GM10266 (cell line): ENCODE measurements at regions not wholly inside any gene's neighbourhood (a gene's known extent, or its start where the extent isn't known, plus 50 kb on each side); places are given as distances from the start of the nearest gene placed in this dataset.

Source experiments
- DNase-seq: peaks from one replicate; pipeline ENCODE4 v3.0.0; 2012; ENCODE audit errors: extremely low spot score
- TF ChIP-seq, protein P1 (sequence below): IDR thresholded peaks from 2 replicates; pipeline ENCODE4 v1.5.1; 2012; ENCODE audit warnings: mild to moderate bottlenecking, low read depth; ENCODE audit not compliant: control insufficient read depth, insufficient read depth; ENCODE audit errors: missing control alignments

DNA sequence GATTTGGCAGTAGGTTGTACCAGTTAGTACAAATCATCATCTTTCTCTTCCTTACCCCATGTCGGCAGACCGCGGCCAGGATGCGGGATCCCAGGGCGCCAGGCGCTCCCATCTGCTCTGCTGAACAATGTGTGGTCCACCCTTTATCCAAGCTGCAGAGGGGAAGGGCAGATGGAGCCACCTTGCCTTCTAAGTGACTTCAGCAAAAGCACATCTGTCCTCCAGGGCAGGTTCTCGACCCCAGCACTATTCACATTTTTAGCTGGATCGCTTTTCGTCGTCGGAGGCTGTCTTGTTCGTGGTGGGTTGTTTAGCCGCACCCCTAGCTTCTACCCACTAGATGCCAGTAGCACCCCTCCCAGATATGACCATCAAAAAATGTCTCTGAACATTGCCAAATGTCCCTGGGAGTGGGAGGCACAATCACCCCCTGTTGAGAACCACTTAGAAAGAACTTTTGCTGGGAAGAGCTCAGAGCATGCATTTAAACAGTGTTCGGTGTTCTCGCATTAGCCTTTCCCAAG is 58.1 kb upstream of the SIM2 start:
- no peak for DNase-seq
- TF ChIP-seq, protein P1, sequence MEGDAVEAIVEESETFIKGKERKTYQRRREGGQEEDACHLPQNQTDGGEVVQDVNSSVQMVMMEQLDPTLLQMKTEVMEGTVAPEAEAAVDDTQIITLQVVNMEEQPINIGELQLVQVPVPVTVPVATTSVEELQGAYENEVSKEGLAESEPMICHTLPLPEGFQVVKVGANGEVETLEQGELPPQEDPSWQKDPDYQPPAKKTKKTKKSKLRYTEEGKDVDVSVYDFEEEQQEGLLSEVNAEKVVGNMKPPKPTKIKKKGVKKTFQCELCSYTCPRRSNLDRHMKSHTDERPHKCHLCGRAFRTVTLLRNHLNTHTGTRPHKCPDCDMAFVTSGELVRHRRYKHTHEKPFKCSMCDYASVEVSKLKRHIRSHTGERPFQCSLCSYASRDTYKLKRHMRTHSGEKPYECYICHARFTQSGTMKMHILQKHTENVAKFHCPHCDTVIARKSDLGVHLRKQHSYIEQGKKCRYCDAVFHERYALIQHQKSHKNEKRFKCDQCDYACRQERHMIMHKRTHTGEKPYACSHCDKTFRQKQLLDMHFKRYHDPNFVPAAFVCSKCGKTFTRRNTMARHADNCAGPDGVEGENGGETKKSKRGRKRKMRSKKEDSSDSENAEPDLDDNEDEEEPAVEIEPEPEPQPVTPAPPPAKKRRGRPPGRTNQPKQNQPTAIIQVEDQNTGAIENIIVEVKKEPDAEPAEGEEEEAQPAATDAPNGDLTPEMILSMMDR = no peak

DNA sequence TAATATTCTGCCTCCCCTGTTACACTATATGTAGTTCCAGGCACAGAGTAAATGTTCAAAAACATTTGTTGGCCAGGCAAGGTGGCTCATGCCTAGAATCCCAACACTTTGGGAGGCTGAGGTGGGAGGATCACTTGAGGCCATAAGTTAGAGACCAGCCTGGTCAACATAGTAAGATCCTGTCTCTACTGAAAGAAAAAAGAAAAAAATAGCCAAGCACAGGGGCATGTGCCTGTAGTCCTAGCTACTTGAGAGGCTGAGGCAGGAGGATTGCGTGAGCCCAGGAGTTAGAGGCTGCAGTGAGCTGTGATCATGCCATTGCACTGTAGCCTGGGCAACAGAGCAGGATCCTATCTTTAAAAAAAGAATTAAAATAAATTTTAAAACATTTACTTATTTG is 57.6 kb upstream of the SIM2 start:
- TF ChIP-seq, protein P1 = no peak
- DNase-seq = no peak

DNA sequence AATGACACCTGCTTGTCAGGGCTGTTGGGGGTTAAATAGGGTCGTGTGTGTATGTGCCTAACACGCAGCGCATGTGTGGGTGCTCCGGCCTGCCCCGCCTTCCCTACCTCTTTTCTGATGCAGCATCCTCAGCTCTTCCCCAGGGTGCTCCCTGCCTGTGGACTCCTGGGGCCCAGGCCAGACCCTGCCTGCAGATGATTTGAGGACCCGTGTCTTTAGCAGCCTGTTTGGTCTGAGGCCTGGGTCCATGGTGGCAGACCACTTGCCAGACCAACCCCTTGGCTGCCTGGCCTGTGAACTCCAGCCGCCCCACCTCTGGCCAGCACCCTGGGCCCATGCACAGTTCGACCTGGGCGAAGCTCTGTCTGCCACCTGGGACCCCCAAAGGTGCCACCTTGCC is 57.0 kb upstream of the SIM2 start:
- DNase-seq = no peak
- TF ChIP-seq, protein P1 = no peak

DNA sequence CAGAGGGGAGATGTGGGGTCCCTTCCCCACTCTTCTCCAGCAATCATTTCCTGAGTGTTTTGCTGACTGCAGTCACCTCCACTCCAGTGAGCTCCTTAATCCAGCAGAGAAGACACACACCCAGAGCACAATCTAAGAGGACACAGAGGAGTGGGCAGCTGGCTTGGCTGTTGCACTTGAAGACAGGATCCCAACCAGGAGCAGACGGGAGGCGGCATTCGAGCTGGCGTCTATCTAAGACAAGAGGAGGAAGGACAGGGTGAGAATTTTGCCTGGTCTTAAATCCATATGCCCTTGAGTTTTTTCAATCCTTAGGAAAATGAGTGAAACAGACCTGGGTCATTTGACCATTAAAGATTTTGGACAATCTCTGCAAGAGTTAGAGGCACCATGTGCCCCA is 56.1 kb upstream of the SIM2 start:
- TF ChIP-seq, protein P1 = no peak
- DNase-seq = no peak

DNA sequence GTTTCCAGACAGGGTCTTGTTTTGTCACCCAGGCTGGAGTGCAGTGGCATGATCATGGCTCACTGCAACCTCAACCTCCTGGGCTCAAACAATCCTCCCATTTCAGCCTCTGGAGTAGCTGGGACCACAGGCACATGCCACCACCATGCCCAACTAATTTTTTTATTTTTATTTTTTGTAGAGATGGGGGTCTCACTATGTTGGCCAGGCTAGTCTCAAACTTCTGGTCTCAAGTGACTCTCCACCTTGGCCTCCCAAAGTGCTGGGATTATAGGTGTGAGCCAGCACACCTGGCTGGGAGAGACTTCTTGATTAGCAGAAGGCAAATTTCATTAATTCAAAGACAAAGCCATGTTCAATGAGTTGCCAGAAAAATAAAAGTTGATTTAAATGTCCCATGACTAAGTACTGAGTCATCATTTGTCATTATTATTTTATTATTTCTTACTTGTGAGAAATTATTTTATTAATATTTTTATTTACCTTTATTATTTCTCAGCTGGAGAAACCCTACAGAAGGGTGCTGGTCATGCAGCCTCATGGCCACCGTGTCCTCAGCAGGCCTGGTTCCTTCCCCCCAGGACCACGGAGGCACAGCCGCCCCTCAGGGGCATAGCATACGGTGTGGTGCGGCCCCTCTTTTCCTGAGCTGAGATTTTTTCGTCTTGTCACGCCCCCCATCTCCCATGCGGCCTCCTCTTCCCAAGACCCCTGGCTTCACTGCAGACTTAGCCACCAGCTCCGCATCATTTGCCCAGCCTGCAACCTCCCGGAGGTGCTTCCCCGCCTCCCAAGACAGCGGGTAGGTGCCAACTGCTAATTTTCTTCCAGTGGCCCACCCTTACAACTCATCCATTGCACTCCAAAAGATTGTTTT is 55.3 kb upstream of the SIM2 start:
- TF ChIP-seq, protein P1 = no peak
- no peak for DNase-seq

DNA sequence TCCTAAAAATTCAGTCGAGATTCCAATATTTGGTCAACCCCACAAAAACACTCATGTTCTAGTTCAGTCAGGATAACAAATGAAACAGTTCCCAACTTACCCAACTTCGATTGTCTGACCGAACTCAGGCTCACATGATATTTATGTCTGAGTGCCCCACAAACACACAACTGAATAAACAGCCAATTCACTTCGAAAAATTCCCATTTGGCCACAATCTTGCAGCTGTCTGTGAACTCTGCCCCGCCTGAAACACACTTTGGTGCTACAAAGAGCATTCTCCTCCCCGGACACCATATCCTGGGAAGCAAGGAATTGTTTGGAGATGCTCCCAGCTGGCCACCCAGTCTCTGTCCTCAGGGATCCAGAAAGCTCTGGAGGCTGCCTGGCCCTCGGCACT is 52.9 kb upstream of the SIM2 start:
- no peak for DNase-seq
- TF ChIP-seq, protein P1 = no peak

DNA sequence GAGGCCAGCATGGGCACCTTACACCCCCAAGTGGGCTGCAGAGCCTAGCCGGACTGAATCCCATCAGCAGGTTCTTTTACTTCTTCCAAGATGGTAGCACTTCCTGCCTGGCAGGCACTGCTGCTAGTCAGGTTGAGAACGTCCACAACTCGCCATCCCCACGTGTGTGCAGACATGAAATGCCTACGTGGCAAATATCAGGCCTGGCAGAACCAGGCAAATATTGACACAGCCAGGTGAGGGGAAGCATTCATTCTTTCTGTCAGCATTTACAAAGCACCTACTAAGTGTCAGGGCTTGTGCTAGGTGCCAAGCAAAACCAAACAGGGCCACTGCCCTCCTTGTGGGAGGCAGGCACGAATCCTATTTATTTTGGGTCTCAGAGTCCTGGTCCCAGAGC is 52.3 kb upstream of the SIM2 start:
- TF ChIP-seq, protein P1 = no peak
- no peak for DNase-seq
